Eye (tissue), 1 donor: ENCODE measurements at regions not wholly inside any gene's neighbourhood (a gene's known extent, or its start where the extent isn't known, plus 50 kb on each side); places are given as distances from the start of the nearest gene placed in this dataset.

Source experiments
- DNase-seq: peaks from one replicate; pipeline ENCODE4 v3.0.0-alpha.2; 2015

GRCh38 chr7:66864294-66864693 is 56.7 kb upstream of the TMEM248 start:
- DNase-seq: no peak

DNA sequence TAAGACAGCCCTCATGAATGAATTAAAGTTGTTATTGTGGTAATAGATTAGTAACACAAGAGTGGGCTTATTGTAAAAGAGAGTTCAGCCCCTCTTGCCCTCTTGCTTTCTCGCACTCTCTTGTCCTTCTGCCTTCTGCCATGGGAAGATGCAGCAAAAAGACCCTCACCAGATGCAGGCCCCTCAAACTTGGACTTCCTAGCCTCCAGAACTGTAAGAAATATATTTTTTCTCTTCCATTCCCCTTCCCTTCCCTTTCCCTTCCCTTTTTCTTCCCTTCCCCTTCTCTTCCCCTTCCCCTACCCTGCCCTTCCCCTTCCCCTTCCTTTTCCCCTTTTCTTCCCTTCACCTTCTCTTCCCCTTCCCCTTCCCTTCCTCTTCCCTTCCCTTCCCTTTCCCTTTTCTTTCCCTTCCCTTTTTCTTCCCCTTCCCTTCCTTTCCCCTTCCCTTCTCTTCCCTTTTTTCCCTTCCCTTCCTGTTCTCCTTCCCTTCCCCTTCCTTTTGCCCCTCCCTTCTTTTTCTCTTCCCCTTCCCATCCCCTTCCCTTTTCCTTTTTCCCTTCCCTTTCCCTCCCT is 55.6 kb upstream of the TMEM248 start:
- peak; percentile 14 for DNase-seq

GRCh38 chr7:66867198-66867790 is 53.7 kb upstream of the TMEM248 start:
- no peak for DNase-seq

DNA sequence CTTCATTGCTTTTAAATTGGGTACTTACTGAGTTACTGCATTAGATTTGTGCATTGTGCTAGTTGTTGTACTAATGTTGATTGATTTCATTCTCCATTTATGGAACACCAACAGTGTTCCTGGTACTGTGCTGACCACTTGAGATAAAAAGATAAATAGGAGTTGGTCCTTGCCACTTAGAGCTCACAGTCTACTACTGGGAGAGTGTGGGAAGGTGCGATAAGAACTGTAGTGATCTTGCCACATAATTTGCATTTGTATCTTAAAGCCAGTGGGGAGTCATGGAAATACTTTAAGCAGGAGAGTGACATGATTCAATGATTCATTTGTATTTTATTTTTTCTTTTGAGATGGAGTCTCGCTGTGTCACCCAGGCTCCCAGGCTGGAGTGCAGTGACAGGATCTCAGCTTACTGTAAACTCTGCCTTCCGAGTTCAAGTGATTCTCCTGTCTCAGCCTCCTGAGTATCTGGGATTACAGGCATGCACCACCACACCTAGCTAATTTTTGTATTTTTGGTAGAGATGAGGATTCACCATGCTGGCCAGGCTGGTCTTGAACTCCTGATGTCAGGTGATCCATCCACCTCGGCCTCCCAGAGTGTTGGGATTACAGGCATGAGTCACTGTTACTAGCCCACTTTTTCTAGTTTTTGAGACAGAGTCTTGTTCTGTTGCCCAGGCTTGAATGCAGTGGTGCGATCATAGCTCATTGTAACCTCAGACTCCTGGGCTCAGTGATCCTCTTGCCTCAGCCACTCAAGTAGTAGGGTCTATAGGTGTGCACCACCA is 51.2 kb upstream of the TMEM248 start:
- no peak for DNase-seq

- no peak for DNase-seq
Measured at GRCh38 chr7:66871076-66871475, 49.9 kb upstream of the TMEM248 start.
